NT2/D1 (cell line): ENCODE measurements at regions not wholly inside any gene's neighbourhood (a gene's known extent, or its start where the extent isn't known, plus 50 kb on each side); places are given as distances from the start of the nearest gene placed in this dataset.

Source experiments
- SUZ12 ChIP-seq: IDR thresholded peaks from 2 replicates; pipeline ENCODE4 v1.6.1; 2011; ENCODE audit not compliant: insufficient read length, insufficient read depth; ENCODE audit errors: extremely low read depth
- YY1 ChIP-seq: IDR thresholded peaks from 2 replicates; pipeline ENCODE4 v1.6.1; 2011; ENCODE audit not compliant: insufficient read length, insufficient read depth
- ZNF274 ChIP-seq: IDR thresholded peaks from 2 replicates; pipeline ENCODE4 v1.6.1; 2011; ENCODE audit warnings: mild to moderate bottlenecking, low read depth, low read length

GRCh38 chr22:48380016-48380665, 1447.5 kb downstream of the BRD1 start:
- TF ChIP-seq SUZ12 (no peak), YY1 (no peak), ZNF274 (no peak)
